ENCODE measurements at regions not wholly inside any gene's neighbourhood (a gene's known extent, or its start where the extent isn't known, plus 50 kb on each side); places are given as distances from the start of the nearest gene placed in this dataset.
"Not testable (repeated sequence)": the region's sequence is repeated elsewhere in the genome, so short reads cannot be mapped to it uniquely, and the experiment has no call there.

DNA sequence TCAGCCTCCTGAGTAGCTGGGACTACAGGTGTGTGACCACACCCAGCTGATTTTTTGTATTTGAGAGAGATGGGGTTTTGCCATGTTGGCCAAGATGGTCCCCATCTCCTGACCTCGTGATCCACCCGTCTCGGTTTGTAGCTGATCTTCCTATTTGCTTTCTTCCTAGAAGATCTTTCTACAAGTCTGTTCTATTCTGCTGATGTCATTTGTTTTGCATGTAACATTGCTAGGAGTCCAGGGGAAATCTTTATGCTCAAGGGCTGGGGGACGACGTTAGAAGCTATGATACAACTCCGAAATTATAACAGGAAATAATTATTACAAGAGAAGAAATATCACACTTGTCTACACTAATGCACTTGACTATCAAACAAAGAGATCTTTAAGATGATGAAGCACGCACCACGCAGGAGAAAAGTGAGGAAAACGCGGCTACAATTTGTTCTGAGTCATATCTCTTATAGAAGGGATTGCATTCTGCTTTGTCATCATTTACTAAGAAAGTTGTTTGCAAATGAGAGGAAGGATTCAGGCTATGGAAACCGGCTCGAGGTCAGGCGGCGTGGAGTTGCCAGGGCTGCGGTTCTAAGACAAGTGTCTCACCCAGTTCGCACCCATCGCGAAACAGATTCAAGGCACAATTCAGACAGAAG is 103.0 kb upstream of the CARD11 start:
- no peak for DNase-seq (ENCODE audit: low spot score in 2 of 2)
- in situ Hi-C loops (cut with MboI; ENCODE audit: low sequenced_read_pairs) = no loop called here
- Histone ChIP-seq H3K9me3 (no peaks in the 10 kb centered on the region), H3K27me3 (ENCODE audit: low read depth) (no peaks in the 10 kb centered on the region), H3K4me1 (no peaks in the 10 kb centered on the region), H3K4me3 (no peak overlapping the region), H3K36me3 (replicated peaks) (no peaks in the 10 kb centered on the region)

DNA sequence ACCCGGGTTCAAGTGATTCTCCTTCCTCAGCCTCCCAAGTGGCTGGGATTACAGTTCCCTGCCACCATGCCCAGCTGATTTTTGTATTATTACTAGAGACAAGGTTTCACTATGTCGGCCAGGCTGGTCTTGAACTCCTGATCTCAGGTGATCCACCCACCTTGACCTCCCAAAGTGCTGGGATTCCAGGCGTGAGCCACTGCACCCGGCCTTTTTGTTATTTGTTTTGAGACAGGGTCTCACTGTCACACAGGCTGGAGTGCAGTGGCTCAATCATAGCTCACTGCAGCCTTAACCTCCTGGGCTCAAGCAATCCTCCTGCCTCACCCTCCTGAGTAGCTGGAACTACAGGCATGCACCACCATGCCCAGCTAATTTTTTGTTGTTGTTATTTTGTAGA is 104.8 kb upstream of the CARD11 start:
- H3K36me3 ChIP-seq (replicated peaks); in situ Hi-C loops (cut with MboI; ENCODE audit: low sequenced_read_pairs); H3K4me3 ChIP-seq; H3K4me1 ChIP-seq; H3K9me3 ChIP-seq; H3K27me3 ChIP-seq (ENCODE audit: low read depth); DNase-seq (ENCODE audit: low spot score in 2 of 2): not testable (repeated sequence)

DNA sequence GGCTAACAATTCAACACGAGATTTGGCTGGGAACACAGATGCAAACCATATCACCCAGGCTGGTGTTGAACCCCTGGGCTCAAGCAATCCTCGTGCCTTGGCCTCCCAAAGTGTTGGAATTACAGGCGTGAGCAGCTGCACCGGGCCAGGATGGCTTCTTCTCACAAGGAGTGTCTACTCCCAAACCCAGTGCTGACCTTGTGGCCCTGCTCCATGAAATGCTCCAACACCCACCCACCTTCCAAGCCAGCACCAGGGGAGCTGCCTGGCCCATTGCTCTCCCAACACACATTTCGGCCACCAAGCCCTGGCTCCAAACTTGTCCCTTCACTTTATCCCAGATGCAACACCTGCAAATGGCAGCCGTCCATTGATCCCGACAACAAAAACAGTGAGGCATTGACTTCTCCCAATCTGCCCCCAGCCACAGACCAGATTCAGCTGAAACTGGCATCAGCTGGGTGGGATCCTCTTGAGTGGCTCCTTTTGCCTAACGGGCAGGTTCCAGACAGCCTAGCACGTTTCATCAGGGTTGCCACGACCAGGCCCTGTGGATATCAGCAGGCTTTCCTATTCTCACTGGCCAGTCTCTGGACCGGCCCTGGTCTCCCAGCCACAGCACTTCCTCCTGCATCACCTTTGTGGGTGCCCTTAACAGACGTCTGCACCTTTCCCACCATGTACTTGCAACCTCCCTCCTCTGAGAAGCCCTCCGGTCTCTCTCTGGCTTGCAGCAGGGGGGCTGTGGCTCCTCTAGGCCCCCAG is 105.7 kb upstream of the CARD11 start:
- Histone ChIP-seq H3K9me3 (no peaks in the 10 kb centered on the region), H3K36me3 (replicated peaks) (no peaks in the 10 kb centered on the region), H3K4me1 (no peaks in the 10 kb centered on the region), H3K4me3 (no peak overlapping the region), H3K27me3 (ENCODE audit: low read depth) (no peaks in the 10 kb centered on the region)
- DNase-seq (ENCODE audit: low spot score in 2 of 2) = no peak
- in situ Hi-C loops (cut with MboI; ENCODE audit: low sequenced_read_pairs) = no loop called here

DNA sequence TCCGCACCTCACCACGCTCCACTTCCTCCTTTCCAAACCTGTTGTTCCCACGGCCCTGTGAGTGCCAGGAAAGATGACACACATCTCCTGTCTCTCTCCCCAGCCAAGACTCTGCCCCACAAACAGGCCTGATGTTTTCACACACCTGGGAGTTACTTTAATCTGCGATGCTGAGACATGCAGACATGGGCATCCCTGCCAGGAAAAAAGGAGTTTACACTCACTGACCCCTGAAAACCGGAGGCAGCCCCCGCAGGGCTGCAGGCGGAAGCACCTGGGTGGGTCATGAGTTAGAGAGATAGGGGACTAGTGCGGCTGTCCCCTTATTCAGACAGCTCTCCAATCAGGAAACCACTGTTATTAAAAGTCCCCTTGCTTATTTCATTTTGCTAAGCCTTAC is 106.4 kb upstream of the CARD11 start:
- no peaks in the 10 kb centered on the region for H3K36me3 ChIP-seq (replicated peaks)
- no peak for DNase-seq (ENCODE audit: low spot score in 2 of 2)
- H3K4me1 ChIP-seq = no peaks in the 10 kb centered on the region
- no peaks in the 10 kb centered on the region for H3K27me3 ChIP-seq (ENCODE audit: low read depth)
- H3K4me3 ChIP-seq = no peak overlapping the region
- in situ Hi-C loops (cut with MboI; ENCODE audit: low sequenced_read_pairs) = no loop called here
- no peaks in the 10 kb centered on the region for H3K9me3 ChIP-seq

DNA sequence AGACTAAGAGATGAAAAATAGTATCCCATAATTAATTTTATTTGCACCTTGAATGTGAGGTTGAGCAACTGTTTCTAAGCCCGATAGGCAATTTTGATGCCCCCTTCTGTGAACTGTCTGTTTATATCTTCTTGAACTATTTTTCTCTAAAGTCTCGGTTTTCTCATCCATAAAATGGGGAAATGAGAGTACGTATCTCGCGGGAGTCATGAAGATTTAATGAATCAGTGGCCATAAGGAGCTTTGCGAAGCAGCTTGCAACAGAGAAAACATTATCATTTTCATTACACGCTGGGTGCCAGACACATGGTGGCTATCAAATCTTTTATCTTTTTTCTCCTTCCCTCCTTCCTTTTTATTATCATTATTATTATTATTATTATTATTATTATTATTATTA is 108.1 kb upstream of the CARD11 start:
- no peak for DNase-seq (ENCODE audit: low spot score in 2 of 2)
- Histone ChIP-seq H3K9me3 (no peaks in the 10 kb centered on the region), H3K4me3 (no peak overlapping the region), H3K27me3 (ENCODE audit: low read depth) (no peaks in the 10 kb centered on the region), H3K36me3 (replicated peaks) (no peaks in the 10 kb centered on the region), H3K4me1 (no peaks in the 10 kb centered on the region)
- in situ Hi-C loops (cut with MboI; ENCODE audit: low sequenced_read_pairs) = no loop called here

DNA sequence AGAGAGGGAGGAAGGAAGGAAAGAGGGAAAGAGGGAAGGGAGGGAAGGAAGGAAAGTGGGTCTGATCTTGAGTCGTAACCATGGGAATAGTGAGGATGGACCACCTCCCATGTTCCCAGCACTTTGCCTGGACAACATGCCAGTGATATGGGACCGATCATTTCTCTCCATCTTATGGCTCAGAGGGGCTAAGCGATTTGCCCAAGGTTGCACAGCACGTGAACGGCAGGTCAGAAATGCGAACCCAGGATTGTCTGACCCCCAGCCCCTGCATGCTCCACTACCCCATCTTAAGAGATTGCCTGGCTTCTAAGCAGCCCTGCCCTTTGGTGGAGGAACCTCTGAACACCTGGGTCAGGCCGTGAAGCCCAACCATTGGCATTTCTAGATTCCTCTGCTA is 109.0 kb upstream of the CARD11 start:
- DNase-seq (ENCODE audit: low spot score in 2 of 2) = no peak
- Histone ChIP-seq H3K4me1 (no peaks in the 10 kb centered on the region), H3K9me3 (no peaks in the 10 kb centered on the region), H3K27me3 (ENCODE audit: low read depth) (no peaks in the 10 kb centered on the region), H3K36me3 (replicated peaks) (no peaks in the 10 kb centered on the region), H3K4me3 (no peak overlapping the region)
- in situ Hi-C loops (cut with MboI; ENCODE audit: low sequenced_read_pairs) = no loop called here

DNA sequence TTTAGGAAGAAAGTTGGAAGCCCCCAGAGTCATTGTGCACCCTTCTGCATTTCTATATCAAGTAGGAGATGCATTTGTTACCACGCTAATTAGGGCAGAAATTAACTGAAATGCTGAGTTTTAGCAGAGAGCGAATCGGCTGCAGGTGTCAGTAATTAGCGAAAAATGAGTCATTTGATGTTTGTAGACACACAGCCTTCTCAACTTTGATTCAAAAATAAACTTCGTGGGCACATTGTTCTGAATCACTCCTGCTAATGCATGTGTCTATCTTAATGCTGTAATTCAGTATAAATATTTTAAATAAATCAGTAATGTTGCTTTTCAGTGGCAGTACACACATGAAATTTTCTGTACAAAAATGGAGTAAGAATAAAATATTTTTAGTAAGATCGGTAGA is 109.5 kb upstream of the CARD11 start:
- Histone ChIP-seq H3K4me1 (no peaks in the 10 kb centered on the region), H3K9me3 (no peaks in the 10 kb centered on the region), H3K4me3 (no peak overlapping the region), H3K36me3 (replicated peaks) (no peaks in the 10 kb centered on the region), H3K27me3 (ENCODE audit: low read depth) (no peaks in the 10 kb centered on the region)
- no peak for DNase-seq (ENCODE audit: low spot score in 2 of 2)
- in situ Hi-C loops (cut with MboI; ENCODE audit: low sequenced_read_pairs) = no loop called here

DNA sequence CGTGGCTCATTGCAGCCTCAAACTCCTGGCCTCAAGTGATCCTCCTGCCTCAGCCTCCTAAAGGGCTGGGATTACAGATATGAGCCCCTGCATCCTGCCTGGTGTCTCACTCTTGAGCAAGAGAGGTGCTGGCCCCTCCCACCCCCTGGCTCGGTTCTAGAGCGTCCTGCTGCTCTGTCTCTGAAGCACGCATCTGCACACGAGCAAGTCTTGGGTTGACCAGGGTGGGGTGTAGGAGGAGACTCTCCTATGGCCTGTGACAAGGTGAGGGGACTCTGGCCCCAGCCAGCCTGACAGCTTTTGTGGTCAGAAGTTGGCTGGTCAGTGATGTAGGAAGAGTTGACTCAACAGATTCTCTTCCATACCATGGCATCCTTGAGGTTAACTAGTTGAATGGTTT is 110.7 kb upstream of the CARD11 start:
- no peak overlapping the region for H3K4me3 ChIP-seq
- no peaks in the 10 kb centered on the region for H3K27me3 ChIP-seq (ENCODE audit: low read depth)
- no peaks in the 10 kb centered on the region for H3K9me3 ChIP-seq
- DNase-seq (ENCODE audit: low spot score in 2 of 2) = no peak
- no peaks in the 10 kb centered on the region for H3K36me3 ChIP-seq (replicated peaks)
- H3K4me1 ChIP-seq = no peaks in the 10 kb centered on the region
- in situ Hi-C loops (cut with MboI; ENCODE audit: low sequenced_read_pairs) = no loop called here

DNA sequence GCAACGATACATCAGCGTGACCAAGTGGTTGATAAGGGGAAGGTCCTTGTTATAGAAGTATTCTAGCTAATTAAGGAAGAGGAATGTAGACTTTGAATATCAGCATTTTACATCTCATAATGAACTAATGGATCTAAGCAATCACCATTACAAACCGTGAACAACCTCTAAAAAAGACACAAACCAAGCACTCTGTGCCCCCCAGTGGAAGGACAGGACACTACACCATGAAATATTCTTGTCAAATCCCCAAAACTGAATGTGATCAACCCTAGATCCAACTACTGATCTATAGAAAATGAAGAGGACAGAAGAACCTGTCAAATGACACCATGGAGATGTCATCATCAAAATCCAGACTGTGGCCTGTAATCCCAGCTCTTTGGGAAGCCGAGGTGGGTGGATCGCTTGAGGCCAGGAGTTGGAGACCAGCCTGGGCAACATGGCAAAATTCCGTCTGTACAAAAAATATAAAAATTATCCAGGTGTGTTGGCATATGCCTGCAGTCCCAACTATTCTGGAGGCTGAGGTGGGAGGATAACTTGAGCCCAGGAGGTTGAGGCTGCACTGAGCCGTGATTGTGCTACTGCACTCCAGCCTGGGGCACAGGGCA is 111.3 kb upstream of the CARD11 start:
- in situ Hi-C loops (cut with MboI; ENCODE audit: low sequenced_read_pairs) = no loop called here
- Histone ChIP-seq H3K4me3 (no peak overlapping the region), H3K36me3 (replicated peaks) (no peaks in the 10 kb centered on the region), H3K4me1 (no peaks in the 10 kb centered on the region), H3K27me3 (ENCODE audit: low read depth) (no peaks in the 10 kb centered on the region), H3K9me3 (no peaks in the 10 kb centered on the region)
- DNase-seq (ENCODE audit: low spot score in 2 of 2) = peak; percentile 5 to 57

DNA sequence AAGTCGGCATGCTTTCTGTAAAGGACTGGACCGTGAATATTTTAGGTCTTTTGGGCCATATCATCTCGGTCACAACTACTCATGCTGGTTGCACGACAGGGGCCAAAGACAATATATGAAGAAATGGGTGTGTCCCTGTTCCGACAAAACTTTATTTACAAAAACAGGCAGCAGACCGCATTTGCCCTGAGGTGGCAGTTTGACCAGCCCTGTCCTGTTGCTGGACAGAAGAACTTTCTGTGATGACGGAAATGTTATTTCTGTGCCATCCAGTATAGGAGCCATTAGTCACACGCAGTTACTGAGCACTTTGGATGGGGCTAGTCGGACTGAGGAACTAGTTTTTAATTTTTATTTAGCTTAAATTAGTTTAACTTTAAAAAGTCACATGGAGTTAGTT is 112.8 kb upstream of the CARD11 start:
- no peaks in the 10 kb centered on the region for H3K9me3 ChIP-seq
- in situ Hi-C loops (cut with MboI; ENCODE audit: low sequenced_read_pairs) = no loop called here
- no peaks in the 10 kb centered on the region for H3K4me1 ChIP-seq
- H3K4me3 ChIP-seq = no peak overlapping the region
- no peaks in the 10 kb centered on the region for H3K36me3 ChIP-seq (replicated peaks)
- DNase-seq (ENCODE audit: low spot score in 2 of 2) = no peak
- H3K27me3 ChIP-seq (ENCODE audit: low read depth) = no peaks in the 10 kb centered on the region

DNA sequence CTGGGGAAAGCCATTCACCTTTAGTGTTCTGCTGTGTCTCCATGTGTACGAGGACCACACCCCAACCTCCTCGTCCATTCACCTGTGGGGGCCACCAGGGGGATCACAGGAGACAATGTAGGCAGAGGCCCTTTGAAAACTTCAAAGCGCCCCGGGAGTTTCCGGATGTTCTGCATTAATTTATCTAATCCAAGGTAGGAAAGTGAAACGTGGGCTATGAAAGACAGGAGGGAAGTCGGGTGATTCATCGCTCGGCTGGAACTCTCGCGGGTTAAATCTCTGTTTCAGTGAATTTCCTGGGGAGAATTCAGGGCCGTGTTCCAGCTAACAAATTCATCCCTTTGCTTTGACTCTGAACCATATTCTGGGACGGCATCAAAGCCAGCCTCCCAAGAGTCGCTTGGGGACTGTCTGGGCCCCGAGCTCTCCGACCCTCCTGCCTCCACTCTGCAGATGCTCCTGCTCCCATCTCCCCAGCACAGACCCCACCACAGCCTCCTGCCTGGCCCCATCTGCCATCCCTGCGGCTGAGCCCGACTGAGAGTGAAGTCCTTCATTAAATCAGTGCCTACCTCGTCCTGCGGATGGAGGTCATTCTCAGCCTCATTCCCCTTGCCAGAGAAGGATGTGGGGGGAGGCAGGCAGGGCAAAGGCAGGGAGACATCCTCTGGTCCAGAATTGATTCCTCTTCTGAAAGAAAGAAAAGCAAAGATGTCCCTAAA is 114.1 kb upstream of the CARD11 start:
- no peak for DNase-seq (ENCODE audit: low spot score in 2 of 2)
- Histone ChIP-seq H3K4me1 (no peaks in the 10 kb centered on the region), H3K9me3 (no peaks in the 10 kb centered on the region), H3K4me3 (no peak overlapping the region), H3K27me3 (ENCODE audit: low read depth) (no peaks in the 10 kb centered on the region), H3K36me3 (replicated peaks) (no peaks in the 10 kb centered on the region)
- in situ Hi-C loops (cut with MboI; ENCODE audit: low sequenced_read_pairs) = no loop called here

DNA sequence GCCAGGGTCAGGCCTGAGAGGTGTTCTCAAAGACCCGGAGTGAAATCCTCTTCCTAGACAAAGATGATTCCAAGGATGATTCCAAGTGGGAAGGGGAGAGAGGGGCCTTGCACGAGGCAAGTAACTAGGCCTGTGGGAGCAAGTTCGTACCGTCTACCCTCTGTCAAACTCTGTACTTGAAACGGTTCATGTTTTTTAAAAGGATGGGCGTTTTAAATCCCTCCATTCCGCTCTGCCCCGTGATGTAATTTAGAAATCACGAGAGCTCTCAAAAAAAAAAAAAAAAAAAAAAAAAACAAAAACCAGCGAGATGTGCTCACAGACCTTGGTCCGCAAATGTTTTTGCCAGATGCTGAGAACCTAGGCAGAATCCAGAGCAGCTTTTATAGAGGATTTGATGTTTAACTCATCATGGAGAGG is 114.7 kb upstream of the CARD11 start:
- no peaks in the 10 kb centered on the region for H3K9me3 ChIP-seq
- in situ Hi-C loops (cut with MboI; ENCODE audit: low sequenced_read_pairs) = no loop called here
- H3K4me1 ChIP-seq = no peaks in the 10 kb centered on the region
- no peaks in the 10 kb centered on the region for H3K36me3 ChIP-seq (replicated peaks)
- no peak for DNase-seq (ENCODE audit: low spot score in 2 of 2)
- H3K27me3 ChIP-seq (ENCODE audit: low read depth) = no peaks in the 10 kb centered on the region
- no peak overlapping the region for H3K4me3 ChIP-seq

DNA sequence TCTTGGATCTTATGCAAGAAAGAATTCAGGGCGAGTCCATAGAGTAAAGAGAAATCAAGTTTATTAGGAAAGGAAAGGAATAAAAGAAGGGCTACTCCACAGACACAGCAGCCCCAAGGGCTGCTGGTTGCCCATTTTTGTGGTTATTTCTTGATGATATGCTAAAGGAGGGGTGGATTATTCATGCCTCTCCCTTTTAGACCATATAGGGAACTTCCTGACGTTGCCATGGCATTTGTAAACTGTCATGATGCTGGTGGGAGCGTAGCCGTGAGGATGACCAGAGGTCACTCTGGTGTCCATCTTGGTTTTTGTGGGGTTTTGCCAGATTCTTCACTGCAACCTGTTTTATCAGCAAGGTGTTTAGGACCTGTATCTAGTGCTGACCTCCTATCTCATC is 115.4 kb upstream of the CARD11 start:
- no peaks in the 10 kb centered on the region for H3K36me3 ChIP-seq (replicated peaks)
- no peaks in the 10 kb centered on the region for H3K4me1 ChIP-seq
- H3K27me3 ChIP-seq (ENCODE audit: low read depth) = no peaks in the 10 kb centered on the region
- H3K9me3 ChIP-seq = no peaks in the 10 kb centered on the region
- no peak for DNase-seq (ENCODE audit: low spot score in 2 of 2)
- in situ Hi-C loops (cut with MboI; ENCODE audit: low sequenced_read_pairs) = no loop called here
- no peak overlapping the region for H3K4me3 ChIP-seq

DNA sequence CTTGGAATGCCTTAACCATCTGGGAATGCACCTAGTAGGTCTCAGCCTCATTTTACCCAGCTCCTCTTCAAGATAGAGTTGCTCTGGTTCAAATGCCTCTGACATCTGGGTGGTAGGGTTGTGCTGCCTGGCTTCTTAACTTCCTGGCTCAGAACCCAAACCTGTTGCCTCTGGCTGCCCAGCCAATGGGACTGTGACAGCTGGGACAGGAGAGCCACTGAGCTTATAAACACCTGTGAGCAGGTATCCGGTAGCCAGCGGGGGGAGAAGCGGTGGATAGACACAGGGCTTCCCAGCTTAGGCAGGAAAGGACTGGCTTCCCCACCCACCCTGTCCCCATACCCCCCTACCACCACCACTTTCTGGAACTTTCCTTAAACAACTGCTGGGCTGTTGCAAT is 115.8 kb upstream of the CARD11 start:
- no peaks in the 10 kb centered on the region for H3K4me1 ChIP-seq
- H3K4me3 ChIP-seq = no peak overlapping the region
- no peaks in the 10 kb centered on the region for H3K9me3 ChIP-seq
- no peaks in the 10 kb centered on the region for H3K27me3 ChIP-seq (ENCODE audit: low read depth)
- no peak for DNase-seq (ENCODE audit: low spot score in 2 of 2)
- in situ Hi-C loops (cut with MboI; ENCODE audit: low sequenced_read_pairs) = no loop called here
- no peaks in the 10 kb centered on the region for H3K36me3 ChIP-seq (replicated peaks)

All from HAP-1 (cell line).